ENCODE measurements at regions not wholly inside any gene's neighbourhood (a gene's known extent, or its start where the extent isn't known, plus 50 kb on each side); places are given as distances from the start of the nearest gene placed in this dataset.

GRCh38 chr3:68142441-68142840 lies 488.0 kb upstream of the SUCLG2 start:
- H3K4me1 ChIP-seq, result no peaks in the 10 kb centered on the region
- intact Hi-C loops (cut with DNase I), result no loop called here
- no peak for DNase-seq (ENCODE audit: extremely low spot score in 2 of 2)
- no peaks in the 10 kb centered on the region for H3K9me3 ChIP-seq
- TF ChIP-seq POLR2AphosphoS5 (IDR thresholded peaks at IDR 0.05; ENCODE audit: insufficient read depth in 1 of 2, low read depth in 1 of 2), result no peak
- TF ChIP-seq CTCF (IDR thresholded peaks at IDR 0.05), result no peak
- TF ChIP-seq POLR2A (IDR thresholded peaks at IDR 0.05), result no peak
- H3K36me3 ChIP-seq, result no peaks in the 10 kb centered on the region
- H3K4me3 ChIP-seq, result no peak overlapping the region
- no peaks in the 10 kb centered on the region for H3K27me3 ChIP-seq
- no peak overlapping the region for H3K27ac ChIP-seq

DNA sequence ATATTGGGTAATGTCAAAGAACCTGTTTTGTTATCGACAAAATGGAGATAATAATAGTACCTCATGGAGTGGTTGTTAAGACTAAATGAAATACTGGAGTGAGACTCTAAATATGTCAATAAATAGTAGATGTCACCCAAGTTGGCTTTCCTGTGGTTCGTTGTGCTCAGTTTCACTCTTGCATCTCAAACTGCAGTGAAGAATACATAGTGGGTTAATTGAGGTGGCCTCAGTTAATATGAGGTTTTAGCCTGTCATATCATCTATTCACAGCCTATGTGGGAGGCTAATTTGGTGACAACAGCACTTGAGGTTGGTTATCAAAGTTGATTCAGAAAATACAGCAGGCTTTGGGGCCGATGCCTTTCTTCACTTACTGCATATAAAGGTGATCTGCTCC lies 485.5 kb upstream of the SUCLG2 start:
- no peaks in the 10 kb centered on the region for H3K9me3 ChIP-seq
- no peaks in the 10 kb centered on the region for H3K27me3 ChIP-seq
- no peaks in the 10 kb centered on the region for H3K4me1 ChIP-seq
- no peak overlapping the region for H3K4me3 ChIP-seq
- intact Hi-C loops (cut with DNase I), result no loop called here
- no peak for DNase-seq (ENCODE audit: extremely low spot score in 2 of 2)
- H3K36me3 ChIP-seq, result no peaks in the 10 kb centered on the region
- H3K27ac ChIP-seq, result no peak overlapping the region
- TF ChIP-seq POLR2AphosphoS5 (IDR thresholded peaks at IDR 0.05; ENCODE audit: insufficient read depth in 1 of 2, low read depth in 1 of 2), result no peak
- no peak for TF ChIP-seq POLR2A (IDR thresholded peaks at IDR 0.05)
- no peak for TF ChIP-seq CTCF (IDR thresholded peaks at IDR 0.05)

DNA sequence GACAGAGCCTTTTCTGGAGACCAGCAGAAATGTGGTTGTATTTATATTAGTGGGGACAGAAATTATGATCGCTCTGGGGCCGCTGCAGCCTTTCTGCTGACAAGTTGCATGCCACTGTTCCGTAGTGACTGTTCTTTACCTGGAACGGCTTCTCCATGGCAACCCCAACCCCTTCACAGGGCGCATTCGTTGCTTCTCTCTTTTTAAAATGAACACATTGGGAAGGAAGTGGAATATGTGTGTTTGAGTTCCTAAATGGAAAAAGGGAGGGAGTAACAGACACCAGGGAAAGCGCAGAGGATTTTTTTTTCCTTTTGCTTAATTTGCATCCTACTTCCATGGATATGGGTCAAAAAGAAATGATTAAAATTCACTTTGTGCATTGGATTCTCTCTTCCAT lies 482.0 kb upstream of the SUCLG2 start:
- Histone ChIP-seq H3K27ac (no peak overlapping the region), H3K36me3 (no peaks in the 10 kb centered on the region), H3K4me1 (no peaks in the 10 kb centered on the region), H3K4me3 (no peak overlapping the region), H3K9me3 (no peaks in the 10 kb centered on the region), H3K27me3 (no peaks in the 10 kb centered on the region)
- TF ChIP-seq CTCF (IDR thresholded peaks at IDR 0.05) (no peak), POLR2A (IDR thresholded peaks at IDR 0.05) (no peak), POLR2AphosphoS5 (IDR thresholded peaks at IDR 0.05; ENCODE audit: insufficient read depth in 1 of 2, low read depth in 1 of 2) (no peak)
- intact Hi-C loops (cut with DNase I), result no loop called here
- no peak for DNase-seq (ENCODE audit: extremely low spot score in 2 of 2)

- no peak for DNase-seq (ENCODE audit: extremely low spot score in 2 of 2)
- H3K9me3 ChIP-seq, result no peaks in the 10 kb centered on the region
- H3K27me3 ChIP-seq, result no peaks in the 10 kb centered on the region
- no peak overlapping the region for H3K4me3 ChIP-seq
- TF ChIP-seq CTCF (IDR thresholded peaks at IDR 0.05) (no peak), POLR2AphosphoS5 (IDR thresholded peaks at IDR 0.05; ENCODE audit: insufficient read depth in 1 of 2, low read depth in 1 of 2) (no peak), POLR2A (IDR thresholded peaks at IDR 0.05) (no peak)
- H3K36me3 ChIP-seq, result no peaks in the 10 kb centered on the region
- intact Hi-C loops (cut with DNase I), result no loop called here
- no peaks in the 10 kb centered on the region for H3K4me1 ChIP-seq
- H3K27ac ChIP-seq, result no peak overlapping the region
Observed at GRCh38 chr3:68135067-68135466, 480.7 kb upstream of the SUCLG2 start.

DNA sequence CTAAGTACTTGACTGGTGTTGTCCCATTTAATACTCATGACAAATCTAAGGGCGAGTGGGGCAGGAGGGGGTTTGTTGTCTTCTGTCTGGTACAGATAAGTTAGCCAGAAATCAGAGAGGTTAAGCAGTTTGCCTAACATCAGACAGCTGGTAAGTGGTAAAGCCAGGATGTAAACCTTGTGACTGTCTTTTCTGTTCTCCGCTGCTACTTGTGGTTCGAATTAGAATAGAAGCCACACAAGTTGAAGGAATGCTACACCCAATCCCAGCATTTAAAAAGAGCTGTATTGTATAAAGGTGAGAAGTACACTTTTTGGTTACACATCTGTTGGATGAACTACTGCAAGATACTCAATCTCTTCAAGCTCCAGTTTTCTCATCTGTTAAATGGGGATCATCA lies 474.7 kb upstream of the SUCLG2 start:
- H3K4me1 ChIP-seq, result no peaks in the 10 kb centered on the region
- H3K27me3 ChIP-seq, result no peaks in the 10 kb centered on the region
- no peak for TF ChIP-seq POLR2A (IDR thresholded peaks at IDR 0.05)
- TF ChIP-seq CTCF (IDR thresholded peaks at IDR 0.05), result no peak
- TF ChIP-seq POLR2AphosphoS5 (IDR thresholded peaks at IDR 0.05; ENCODE audit: insufficient read depth in 1 of 2, low read depth in 1 of 2), result no peak
- intact Hi-C loops (cut with DNase I), result no loop called here
- H3K9me3 ChIP-seq, result no peaks in the 10 kb centered on the region
- H3K36me3 ChIP-seq, result no peaks in the 10 kb centered on the region
- DNase-seq (ENCODE audit: extremely low spot score in 2 of 2), result no peak
- H3K27ac ChIP-seq, result no peak overlapping the region
- H3K4me3 ChIP-seq, result no peak overlapping the region

All from vagina (tissue), 2 donors.